ENCODE measurements at regions not wholly inside any gene's neighbourhood (a gene's known extent, or its start where the extent isn't known, plus 50 kb on each side); places are given as distances from the start of the nearest gene placed in this dataset.

- no peak for TF ChIP-seq BHLHE40 (IDR thresholded peaks at IDR 0.05; ENCODE audit: borderline replicate concordance in 1 of 2, low read depth in 2 of 2, low read length in 1 of 2)
- no peak for TF ChIP-seq ZNF622 (IDR thresholded peaks at IDR 0.05)
- no peak for TF ChIP-seq EED (IDR thresholded peaks at IDR 0.05; ENCODE audit: low read depth)
- no peak for TF ChIP-seq E2F8 (IDR thresholded peaks at IDR 0.05; ENCODE audit: low read depth, partially characterized antibody)
Observed at GRCh38 chr1:29669912-29670311, 433.6 kb downstream of the PTPRU start (continued).

- DNase-seq (ENCODE audit: low read depth, low spot score) (no peak), FAIRE-seq (no peak), ATAC-seq (no peak)
- ChIA-PET CTCF (no interaction called here), POLR2A (no interaction called here), SMC1A (ENCODE audit: uncharacterized antibody, unreplicated experiment) (no interaction called here), RAD21 (ENCODE audit: unreplicated experiment) (no interaction called here)
- no peak overlapping the region for H3K4me2 ChIP-seq (ENCODE audit: control insufficient read depth, insufficient read depth)
- no peaks in the 10 kb centered on the region; a peak in 1 of 4 replicates for H3K27me3 ChIP-seq (replicated peaks in 1 of 2; ENCODE audit: control insufficient read depth in 2 of 2, insufficient read depth in 2 of 2, low read length in 1 of 2)
- no peak overlapping the region for H2AFZ ChIP-seq (ENCODE audit: control insufficient read depth, low read depth, low read length)
- intact Hi-C loops (cut with micrococcal nuclease; ENCODE audit: unreplicated experiment) (no loop called here), in situ Hi-C loops (cut with MboI) (no loop called here)
- WGBS (ENCODE audit: insufficient coverage, insufficient replicate concordance, low lambda C conversion rate, missing lambda C conversion rate), result 48% methylated on average over 10 of the region's 10 CpGs
- no peaks in the 10 kb centered on the region for H3K79me2 ChIP-seq (ENCODE audit: control insufficient read depth, insufficient read depth, low read length)
- H3K27ac ChIP-seq (ENCODE audit: control insufficient read depth, insufficient read depth), result no peak overlapping the region
- H3K9ac ChIP-seq (ENCODE audit: control insufficient read depth, insufficient read depth, low read length), result no peak overlapping the region
- H3K36me3 ChIP-seq (ENCODE audit: control insufficient read depth in 2 of 2, insufficient read depth in 2 of 2, low read length in 1 of 2), result no peaks in the 10 kb centered on the region
- H4K20me1 ChIP-seq (ENCODE audit: control insufficient read depth, insufficient read depth), result no peaks in the 10 kb centered on the region; the same call in 1 of the 2 replicates
- no TSS peak for BruUV-seq (replicated peaks)
- TF ChIP-seq EGR1 (IDR thresholded peaks at IDR 0.05; ENCODE audit: borderline replicate concordance in 1 of 2, low read depth in 2 of 2, low read length in 2 of 2) (no peak), FOS (IDR thresholded peaks at IDR 0.05; ENCODE audit: borderline replicate concordance, extremely low read depth, insufficient read length) (no peak), STAT3 (IDR thresholded peaks at IDR 0.05; ENCODE audit: low read depth, low read length) (no peak)
- no peak overlapping the region for H3K4me3 ChIP-seq
- no peaks in the 10 kb centered on the region for H3K9me3 ChIP-seq (replicated peaks; ENCODE audit: control insufficient read depth, insufficient read depth, low read length)
- no peaks in the 10 kb centered on the region; the same call in 1 of the 2 replicates for H3K4me1 ChIP-seq (ENCODE audit: control insufficient read depth, insufficient read depth, low read length)
Observed at GRCh38 chr1:29669158-29669871, 433.0 kb downstream of the PTPRU start.
